ENCODE measurements at regions not wholly inside any gene's neighbourhood (a gene's known extent, or its start where the extent isn't known, plus 50 kb on each side); places are given as distances from the start of the nearest gene placed in this dataset.

- Histone ChIP-seq H3K9me3 (ENCODE audit: insufficient read depth, low read depth, low read length) (no peaks in the 10 kb centered on the region), H3K27me3 (ENCODE audit: insufficient read depth, low read length) (no peaks in the 10 kb centered on the region), H3K9ac (ENCODE audit: low read depth, low read length) (no peak overlapping the region), H3K4me3 (ENCODE audit: low read length) (no peak overlapping the region), H3K4me1 (ENCODE audit: insufficient read depth, low read length) (peaks cover 4% of the 10 kb centered on the region; the same call in 1 of the 2 replicates), H3K36me3 (ENCODE audit: insufficient read depth, low read depth, low read length) (no peaks in the 10 kb centered on the region), H3K27ac (ENCODE audit: low read length) (no peak overlapping the region)
Observed at GRCh38 chr21:19326531-19327319, 923.1 kb upstream of the TMPRSS15 start.

- no peak overlapping the region for H3K27ac ChIP-seq (ENCODE audit: low read length)
- no peaks in the 10 kb centered on the region for H3K36me3 ChIP-seq (ENCODE audit: insufficient read depth, low read depth, low read length)
- no peaks in the 10 kb centered on the region for H3K4me1 ChIP-seq (ENCODE audit: insufficient read depth, low read length)
- H3K4me3 ChIP-seq (ENCODE audit: low read length): no peak overlapping the region
- peaks cover 12% of the 10 kb centered on the region; the same call in 1 of the 2 replicates for H3K9me3 ChIP-seq (ENCODE audit: insufficient read depth, low read depth, low read length)
- H3K27me3 ChIP-seq (ENCODE audit: insufficient read depth, low read length): no peaks in the 10 kb centered on the region
- H3K9ac ChIP-seq (ENCODE audit: low read depth, low read length): no peak overlapping the region
Observed at GRCh38 chr21:19328954-19329353, 925.4 kb upstream of the TMPRSS15 start.

- Histone ChIP-seq H3K4me3 (ENCODE audit: low read length) (no peak overlapping the region), H3K36me3 (ENCODE audit: insufficient read depth, low read depth, low read length) (no peaks in the 10 kb centered on the region), H3K9ac (ENCODE audit: low read depth, low read length) (no peak overlapping the region), H3K27me3 (ENCODE audit: insufficient read depth, low read length) (no peaks in the 10 kb centered on the region), H3K9me3 (ENCODE audit: insufficient read depth, low read depth, low read length) (no peaks in the 10 kb centered on the region), H3K4me1 (ENCODE audit: insufficient read depth, low read length) (no peaks in the 10 kb centered on the region), H3K27ac (ENCODE audit: low read length) (no peak overlapping the region)
Observed at GRCh38 chr21:19340303-19340702, 936.7 kb upstream of the TMPRSS15 start.

GRCh38 chr21:19340954-19341353 is 937.4 kb upstream of the TMPRSS15 start:
- Histone ChIP-seq H3K27me3 (ENCODE audit: insufficient read depth, low read length) (no peaks in the 10 kb centered on the region), H3K4me3 (ENCODE audit: low read length) (no peak overlapping the region), H3K4me1 (ENCODE audit: insufficient read depth, low read length) (no peaks in the 10 kb centered on the region), H3K36me3 (ENCODE audit: insufficient read depth, low read depth, low read length) (no peaks in the 10 kb centered on the region), H3K9me3 (ENCODE audit: insufficient read depth, low read depth, low read length) (no peaks in the 10 kb centered on the region), H3K27ac (ENCODE audit: low read length) (no peak overlapping the region), H3K9ac (ENCODE audit: low read depth, low read length) (no peak overlapping the region)

GRCh38 chr21:19343711-19344110 is 940.1 kb upstream of the TMPRSS15 start:
- H3K9me3 ChIP-seq (ENCODE audit: insufficient read depth, low read depth, low read length): no peaks in the 10 kb centered on the region

GRCh38 chr21:19350286-19350685 is 946.7 kb upstream of the TMPRSS15 start:
- no peak overlapping the region for H3K27ac ChIP-seq (ENCODE audit: low read length)
- no peak overlapping the region for H3K9ac ChIP-seq (ENCODE audit: low read depth, low read length)
- no peaks in the 10 kb centered on the region for H3K36me3 ChIP-seq (ENCODE audit: insufficient read depth, low read depth, low read length)
- H3K4me1 ChIP-seq (ENCODE audit: insufficient read depth, low read length): no peaks in the 10 kb centered on the region
- H3K27me3 ChIP-seq (ENCODE audit: insufficient read depth, low read length): no peaks in the 10 kb centered on the region
- no peak overlapping the region for H3K4me3 ChIP-seq (ENCODE audit: low read length)
- H3K9me3 ChIP-seq (ENCODE audit: insufficient read depth, low read depth, low read length): no peaks in the 10 kb centered on the region

More at GRCh38 chr21:19343711-19344110, 940.1 kb upstream of the TMPRSS15 start:
- Histone ChIP-seq H3K4me3 (ENCODE audit: low read length) (no peak overlapping the region), H3K36me3 (ENCODE audit: insufficient read depth, low read depth, low read length) (no peaks in the 10 kb centered on the region), H3K27me3 (ENCODE audit: insufficient read depth, low read length) (no peaks in the 10 kb centered on the region), H3K9ac (ENCODE audit: low read depth, low read length) (no peak overlapping the region), H3K27ac (ENCODE audit: low read length) (no peak overlapping the region), H3K4me1 (ENCODE audit: insufficient read depth, low read length) (no peaks in the 10 kb centered on the region)

- Histone ChIP-seq H3K4me3 (ENCODE audit: low read length) (no peak overlapping the region), H3K4me1 (ENCODE audit: insufficient read depth, low read length) (no peaks in the 10 kb centered on the region), H3K9me3 (ENCODE audit: insufficient read depth, low read depth, low read length) (no peaks in the 10 kb centered on the region), H3K27me3 (ENCODE audit: insufficient read depth, low read length) (no peaks in the 10 kb centered on the region), H3K27ac (ENCODE audit: low read length) (no peak overlapping the region), H3K36me3 (ENCODE audit: insufficient read depth, low read depth, low read length) (no peaks in the 10 kb centered on the region), H3K9ac (ENCODE audit: low read depth, low read length) (no peak overlapping the region)
Observed at GRCh38 chr21:19353256-19353655, 949.7 kb upstream of the TMPRSS15 start.

GRCh38 chr21:19368944-19369343 is 965.4 kb upstream of the TMPRSS15 start:
- Histone ChIP-seq H3K4me1 (ENCODE audit: insufficient read depth, low read length) (no peaks in the 10 kb centered on the region), H3K36me3 (ENCODE audit: insufficient read depth, low read depth, low read length) (no peaks in the 10 kb centered on the region), H3K27me3 (ENCODE audit: insufficient read depth, low read length) (no peaks in the 10 kb centered on the region), H3K27ac (ENCODE audit: low read length) (no peak overlapping the region), H3K9me3 (ENCODE audit: insufficient read depth, low read depth, low read length) (no peaks in the 10 kb centered on the region), H3K4me3 (ENCODE audit: low read length) (no peak overlapping the region), H3K9ac (ENCODE audit: low read depth, low read length) (no peak overlapping the region)

- Histone ChIP-seq H3K36me3 (ENCODE audit: insufficient read depth, low read depth, low read length) (no peaks in the 10 kb centered on the region), H3K27me3 (ENCODE audit: insufficient read depth, low read length) (no peaks in the 10 kb centered on the region), H3K9me3 (ENCODE audit: insufficient read depth, low read depth, low read length) (no peaks in the 10 kb centered on the region), H3K27ac (ENCODE audit: low read length) (no peak overlapping the region), H3K4me3 (ENCODE audit: low read length) (no peak overlapping the region), H3K4me1 (ENCODE audit: insufficient read depth, low read length) (no peaks in the 10 kb centered on the region), H3K9ac (ENCODE audit: low read depth, low read length) (no peak overlapping the region)
Observed at GRCh38 chr21:19392390-19392789, 988.8 kb upstream of the TMPRSS15 start.

- Histone ChIP-seq H3K4me3 (ENCODE audit: low read length) (no peak overlapping the region), H3K4me1 (ENCODE audit: insufficient read depth, low read length) (no peaks in the 10 kb centered on the region), H3K9me3 (ENCODE audit: insufficient read depth, low read depth, low read length) (no peaks in the 10 kb centered on the region), H3K9ac (ENCODE audit: low read depth, low read length) (no peak overlapping the region), H3K27ac (ENCODE audit: low read length) (no peak overlapping the region), H3K36me3 (ENCODE audit: insufficient read depth, low read depth, low read length) (no peaks in the 10 kb centered on the region), H3K27me3 (ENCODE audit: insufficient read depth, low read length) (no peaks in the 10 kb centered on the region)
Observed at GRCh38 chr21:19400223-19400770, 996.7 kb upstream of the TMPRSS15 start.

- no peaks in the 10 kb centered on the region for H3K36me3 ChIP-seq (ENCODE audit: insufficient read depth, low read depth, low read length)
- no peak overlapping the region for H3K27ac ChIP-seq (ENCODE audit: low read length)
- H3K9ac ChIP-seq (ENCODE audit: low read depth, low read length): no peak overlapping the region
- H3K4me3 ChIP-seq (ENCODE audit: low read length): no peak overlapping the region
- no peaks in the 10 kb centered on the region for H3K27me3 ChIP-seq (ENCODE audit: insufficient read depth, low read length)
- no peaks in the 10 kb centered on the region for H3K9me3 ChIP-seq (ENCODE audit: insufficient read depth, low read depth, low read length)
- no peaks in the 10 kb centered on the region for H3K4me1 ChIP-seq (ENCODE audit: insufficient read depth, low read length)
Observed at GRCh38 chr21:19402870-19403269, 999.3 kb upstream of the TMPRSS15 start.

- no peaks in the 10 kb centered on the region for H3K4me1 ChIP-seq (ENCODE audit: insufficient read depth, low read length)
- H3K9ac ChIP-seq (ENCODE audit: low read depth, low read length): no peak overlapping the region
- H3K9me3 ChIP-seq (ENCODE audit: insufficient read depth, low read depth, low read length): no peaks in the 10 kb centered on the region
- no peak overlapping the region for H3K4me3 ChIP-seq (ENCODE audit: low read length)
- no peaks in the 10 kb centered on the region for H3K27me3 ChIP-seq (ENCODE audit: insufficient read depth, low read length)
- no peaks in the 10 kb centered on the region for H3K36me3 ChIP-seq (ENCODE audit: insufficient read depth, low read depth, low read length)
- no peak overlapping the region for H3K27ac ChIP-seq (ENCODE audit: low read length)
Observed at GRCh38 chr21:19405326-19405725, 1001.7 kb upstream of the TMPRSS15 start.
